WTC11 (cell line): ENCODE measurements at regions not wholly inside any gene's neighbourhood (a gene's known extent, or its start where the extent isn't known, plus 50 kb on each side); places are given as distances from the start of the nearest gene placed in this dataset.

Experiments used
- ATF3 ChIP-seq: sonication (generic); formaldehyde crosslinking; conservative IDR thresholded peaks from 2 replicates; pipeline ENCODE4 v1.8.1; 2022; ENCODE audit warnings: mild to moderate bottlenecking, missing genetic modification reagents
- GTF2I ChIP-seq: fragments of 250-450 bp; sonication (Bioruptor Pico); conservative IDR thresholded peaks from 2 replicates; pipeline ENCODE4 v1.4.0; 2021; ENCODE audit warnings: mild to moderate bottlenecking
- SMAD4 ChIP-seq: sonication (generic); formaldehyde crosslinking; IDR thresholded peaks from 2 replicates; pipeline ENCODE4 v1.8.0; 2022; ENCODE audit warnings: mild to moderate bottlenecking, missing genetic modification reagents
- SP1 ChIP-seq: sonication (generic); formaldehyde crosslinking; conservative IDR thresholded peaks from 2 replicates; pipeline ENCODE4 v1.8.1; 2022; ENCODE audit warnings: missing genetic modification reagents
- USF2 ChIP-seq: sonication (generic); formaldehyde crosslinking; IDR thresholded peaks from 2 replicates; pipeline ENCODE4 v1.8.1; 2023; ENCODE audit warnings: mild to moderate bottlenecking, missing genetic modification reagents, moderate library complexity
- TF ChIP-seq, protein P1 (sequence below): fragments of 200-600 bp; IDR thresholded peaks from 2 replicates; pipeline ENCODE4 v1.8.0; 2022; ENCODE audit warnings: antibody characterized with exemption

- TF ChIP-seq GTF2I (no peak), ATF3 (CRISPR knock-in tag) (no peak), SMAD4 (CRISPR knock-in tag) (no peak), USF2 (no peak), SP1 (CRISPR knock-in tag) (no peak)
- TF ChIP-seq, protein P1, sequence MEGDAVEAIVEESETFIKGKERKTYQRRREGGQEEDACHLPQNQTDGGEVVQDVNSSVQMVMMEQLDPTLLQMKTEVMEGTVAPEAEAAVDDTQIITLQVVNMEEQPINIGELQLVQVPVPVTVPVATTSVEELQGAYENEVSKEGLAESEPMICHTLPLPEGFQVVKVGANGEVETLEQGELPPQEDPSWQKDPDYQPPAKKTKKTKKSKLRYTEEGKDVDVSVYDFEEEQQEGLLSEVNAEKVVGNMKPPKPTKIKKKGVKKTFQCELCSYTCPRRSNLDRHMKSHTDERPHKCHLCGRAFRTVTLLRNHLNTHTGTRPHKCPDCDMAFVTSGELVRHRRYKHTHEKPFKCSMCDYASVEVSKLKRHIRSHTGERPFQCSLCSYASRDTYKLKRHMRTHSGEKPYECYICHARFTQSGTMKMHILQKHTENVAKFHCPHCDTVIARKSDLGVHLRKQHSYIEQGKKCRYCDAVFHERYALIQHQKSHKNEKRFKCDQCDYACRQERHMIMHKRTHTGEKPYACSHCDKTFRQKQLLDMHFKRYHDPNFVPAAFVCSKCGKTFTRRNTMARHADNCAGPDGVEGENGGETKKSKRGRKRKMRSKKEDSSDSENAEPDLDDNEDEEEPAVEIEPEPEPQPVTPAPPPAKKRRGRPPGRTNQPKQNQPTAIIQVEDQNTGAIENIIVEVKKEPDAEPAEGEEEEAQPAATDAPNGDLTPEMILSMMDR: no peak
These were observed 891.5 kb upstream of the CELF2 start for GRCh38 chr10:10126218-10126617.
